ENCODE measurements at regions not wholly inside any gene's neighbourhood (a gene's known extent, or its start where the extent isn't known, plus 50 kb on each side); places are given as distances from the start of the nearest gene placed in this dataset.

DNA sequence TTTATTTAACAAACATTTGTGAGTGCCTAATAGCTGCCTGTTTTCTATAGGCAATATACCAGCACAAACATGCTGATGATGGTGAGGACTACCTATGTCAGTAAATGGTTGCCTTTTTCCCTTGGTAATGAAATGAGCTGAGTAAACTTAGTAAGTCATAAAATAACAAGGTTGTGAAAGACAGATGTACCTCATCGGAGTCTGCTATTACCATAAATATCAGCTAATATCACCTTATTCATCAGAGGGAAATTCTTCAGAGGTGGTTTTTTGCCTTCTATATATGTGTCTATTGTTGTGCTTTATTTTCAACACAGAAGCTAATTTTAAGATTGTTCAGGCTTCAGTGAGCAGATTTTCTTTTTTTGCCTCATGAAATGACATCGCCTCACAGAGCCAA, 1040.5 kb downstream of the DTWD2 start:
- no peak for DNase-seq
- no peaks in the 10 kb centered on the region for H3K4me1 ChIP-seq
- no peaks in the 10 kb centered on the region for H3K9me3 ChIP-seq
- H3K27ac ChIP-seq = no peak overlapping the region
- H3K27me3 ChIP-seq = no peaks in the 10 kb centered on the region
- no peak overlapping the region for H3K4me3 ChIP-seq
- TF ChIP-seq, protein P1, sequence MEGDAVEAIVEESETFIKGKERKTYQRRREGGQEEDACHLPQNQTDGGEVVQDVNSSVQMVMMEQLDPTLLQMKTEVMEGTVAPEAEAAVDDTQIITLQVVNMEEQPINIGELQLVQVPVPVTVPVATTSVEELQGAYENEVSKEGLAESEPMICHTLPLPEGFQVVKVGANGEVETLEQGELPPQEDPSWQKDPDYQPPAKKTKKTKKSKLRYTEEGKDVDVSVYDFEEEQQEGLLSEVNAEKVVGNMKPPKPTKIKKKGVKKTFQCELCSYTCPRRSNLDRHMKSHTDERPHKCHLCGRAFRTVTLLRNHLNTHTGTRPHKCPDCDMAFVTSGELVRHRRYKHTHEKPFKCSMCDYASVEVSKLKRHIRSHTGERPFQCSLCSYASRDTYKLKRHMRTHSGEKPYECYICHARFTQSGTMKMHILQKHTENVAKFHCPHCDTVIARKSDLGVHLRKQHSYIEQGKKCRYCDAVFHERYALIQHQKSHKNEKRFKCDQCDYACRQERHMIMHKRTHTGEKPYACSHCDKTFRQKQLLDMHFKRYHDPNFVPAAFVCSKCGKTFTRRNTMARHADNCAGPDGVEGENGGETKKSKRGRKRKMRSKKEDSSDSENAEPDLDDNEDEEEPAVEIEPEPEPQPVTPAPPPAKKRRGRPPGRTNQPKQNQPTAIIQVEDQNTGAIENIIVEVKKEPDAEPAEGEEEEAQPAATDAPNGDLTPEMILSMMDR (IDR thresholded peaks at IDR 0.05) = no peak
- no peak for TF ChIP-seq POLR2A (IDR thresholded peaks at IDR 0.05)
- H3K36me3 ChIP-seq = no peaks in the 10 kb centered on the region

DNA sequence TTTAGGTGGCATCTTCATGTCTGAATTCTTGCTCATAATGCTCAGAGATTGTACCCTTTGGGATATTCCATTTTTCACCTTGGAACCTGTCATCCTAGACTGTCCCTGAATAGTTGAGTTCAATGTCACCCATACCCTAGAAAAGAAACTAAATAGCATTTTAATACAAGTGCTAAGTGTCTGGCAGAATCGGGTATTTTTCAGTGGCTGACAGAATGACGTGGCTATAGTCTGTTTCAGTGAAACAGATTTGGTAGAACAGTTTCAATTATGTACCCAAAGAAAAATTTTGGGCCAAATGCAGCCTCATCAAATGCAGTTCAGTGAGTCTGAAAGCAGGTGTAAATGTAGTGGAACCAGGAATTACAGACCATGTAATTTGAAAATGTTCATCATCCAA, 1041.2 kb downstream of the DTWD2 start:
- H3K4me3 ChIP-seq = no peak overlapping the region

GRCh38 chr5:117945258-117945657, 1043.1 kb downstream of the DTWD2 start:
- H3K27ac ChIP-seq = no peak overlapping the region
- H3K4me1 ChIP-seq = no peaks in the 10 kb centered on the region
- DNase-seq = no peak
- H3K9me3 ChIP-seq = peaks cover 0 to 3% (median 0%) of the 10 kb centered on the region in 4 donors
- no peaks in the 10 kb centered on the region for H3K36me3 ChIP-seq
- no peaks in the 10 kb centered on the region for H3K27me3 ChIP-seq
- no peak for TF ChIP-seq POLR2A (IDR thresholded peaks at IDR 0.05)
- TF ChIP-seq, protein P1 (IDR thresholded peaks at IDR 0.05) = no peak
- H3K4me3 ChIP-seq = no peak overlapping the region

More for the DNA sequence above, 1041.2 kb downstream of the DTWD2 start:
- Histone ChIP-seq H3K27me3 (no peaks in the 10 kb centered on the region), H3K9me3 (no peaks in the 10 kb centered on the region), H3K4me1 (no peaks in the 10 kb centered on the region), H3K36me3 (no peaks in the 10 kb centered on the region), H3K27ac (no peak overlapping the region)
- no peak for TF ChIP-seq POLR2A (IDR thresholded peaks at IDR 0.05)
- TF ChIP-seq, protein P1 (IDR thresholded peaks at IDR 0.05) = no peak
- no peak for DNase-seq

- H3K36me3 ChIP-seq = no peaks in the 10 kb centered on the region
- no peak for DNase-seq
- H3K4me1 ChIP-seq = no peaks in the 10 kb centered on the region
- peaks cover 0 to 3% (median 0%) of the 10 kb centered on the region in 4 donors for H3K9me3 ChIP-seq
- TF ChIP-seq POLR2A (IDR thresholded peaks at IDR 0.05) = no peak
- TF ChIP-seq, protein P1 (IDR thresholded peaks at IDR 0.05) = no peak
- no peak overlapping the region for H3K27ac ChIP-seq
- no peaks in the 10 kb centered on the region for H3K27me3 ChIP-seq
- no peak overlapping the region for H3K4me3 ChIP-seq
Observed at GRCh38 chr5:117943541-117943940, 1044.8 kb downstream of the DTWD2 start.

DNA sequence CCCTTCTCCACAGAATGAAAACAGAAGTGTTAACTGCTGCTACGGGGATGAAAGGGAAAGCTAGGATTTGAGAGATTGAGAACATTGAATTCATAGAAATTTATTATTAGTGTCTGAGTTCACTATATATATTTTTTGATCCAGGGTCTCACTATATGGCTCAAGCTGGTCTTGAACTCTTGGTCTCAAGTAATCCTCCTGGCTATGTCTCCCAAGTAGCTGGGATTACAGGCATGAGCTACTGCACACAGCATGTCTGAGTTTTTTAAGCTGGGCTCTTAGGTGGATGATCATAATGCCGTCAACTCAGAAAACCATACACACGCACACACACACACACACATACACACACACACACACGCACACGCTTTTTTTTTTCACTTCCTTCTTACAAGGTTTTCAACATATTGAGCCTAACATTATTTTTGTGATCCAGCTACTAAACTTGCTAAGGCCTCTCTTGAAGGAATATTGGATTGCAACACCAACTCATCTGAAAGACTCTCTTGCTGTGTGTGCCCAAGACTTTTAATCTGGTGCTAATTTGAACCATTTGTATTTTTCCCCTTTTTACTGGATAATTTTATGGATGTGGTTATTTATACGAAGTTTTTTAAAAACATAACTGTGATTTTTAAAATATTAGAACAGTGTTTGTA, 1045.4 kb downstream of the DTWD2 start:
- Histone ChIP-seq H3K4me1 (no peaks in the 10 kb centered on the region), H3K27me3 (no peaks in the 10 kb centered on the region), H3K36me3 (no peaks in the 10 kb centered on the region), H3K4me3 (no peak overlapping the region), H3K9me3 (peaks cover 0 to 3% (median 0%) of the 10 kb centered on the region in 4 donors), H3K27ac (no peak overlapping the region)
- no peak for DNase-seq
- no peak for TF ChIP-seq POLR2A (IDR thresholded peaks at IDR 0.05)
- TF ChIP-seq, protein P1 (IDR thresholded peaks at IDR 0.05) = no peak

Measured in Peyer's patch (tissue), 4 donors.